Umbilical cord (tissue), 1 donor: ENCODE measurements at regions not wholly inside any gene's neighbourhood (a gene's known extent, or its start where the extent isn't known, plus 50 kb on each side); places are given as distances from the start of the nearest gene placed in this dataset.
"Not testable (repeated sequence)": the region's sequence is repeated elsewhere in the genome, so short reads cannot be mapped to it uniquely, and the experiment has no call there.

Source experiments
- DNase-seq: peaks from one replicate; pipeline ENCODE4 v3.0.0-alpha.2; 2015; ENCODE audit warnings: low spot score

- DNase-seq, result no peak
These were observed 616.1 kb downstream of the CD109 start for GRCh38 chr6:74312081-74312480.

GRCh38 chr6:74311431-74311830 is 615.4 kb downstream of the CD109 start:
- no peak for DNase-seq

GRCh38 chr6:74289884-74290283 is 593.9 kb downstream of the CD109 start:
- DNase-seq, result no peak

- DNase-seq, result no peak
These were observed 591.9 kb downstream of the CD109 start for GRCh38 chr6:74287932-74288331.

- no peak for DNase-seq
These were observed 591.4 kb downstream of the CD109 start for GRCh38 chr6:74287441-74287840.

GRCh38 chr6:74284284-74284683 is 588.3 kb downstream of the CD109 start:
- no peak for DNase-seq

- no peak for DNase-seq
These were observed 587.5 kb downstream of the CD109 start for GRCh38 chr6:74283532-74283931.

- DNase-seq, result no peak
These were observed 586.2 kb downstream of the CD109 start for GRCh38 chr6:74282143-74282689.

- DNase-seq, result no peak
These were observed 584.2 kb downstream of the CD109 start for GRCh38 chr6:74280130-74280692.

- peak; percentile 31 for DNase-seq
These were observed 581.8 kb downstream of the CD109 start for GRCh38 chr6:74277777-74278186.

- no peak for DNase-seq
These were observed 577.5 kb downstream of the CD109 start for GRCh38 chr6:74273541-74273940.

- no peak for DNase-seq
These were observed 573.5 kb downstream of the CD109 start for GRCh38 chr6:74269600-74269858.

- DNase-seq, result no peak
These were observed 573.0 kb downstream of the CD109 start for GRCh38 chr6:74268815-74269599.

GRCh38 chr6:74259981-74260380 is 564.0 kb downstream of the CD109 start:
- DNase-seq, result no peak

- DNase-seq, result no peak
These were observed 560.8 kb downstream of the CD109 start for GRCh38 chr6:74256781-74257180.

- no peak for DNase-seq
These were observed 560.4 kb downstream of the CD109 start for GRCh38 chr6:74256381-74256780.

- not testable (repeated sequence) for DNase-seq
These were observed 559.0 kb downstream of the CD109 start for GRCh38 chr6:74255007-74255406.

GRCh38 chr6:74254147-74254546 is 558.1 kb downstream of the CD109 start:
- not testable (repeated sequence) for DNase-seq

- DNase-seq, result peak; percentile 10
These were observed 557.3 kb downstream of the CD109 start for GRCh38 chr6:74253261-74253660.

- no peak for DNase-seq
These were observed 554.3 kb downstream of the CD109 start for GRCh38 chr6:74250161-74250818.

- DNase-seq, result no peak
These were observed 553.7 kb downstream of the CD109 start for GRCh38 chr6:74249658-74250057.

- no peak for DNase-seq
These were observed 553.0 kb downstream of the CD109 start for GRCh38 chr6:74248966-74249365.

GRCh38 chr6:74222768-74223333 is 526.8 kb downstream of the CD109 start:
- no peak for DNase-seq
